Activated CD4-positive, alpha-beta T cell treated with anti-CD3 and anti-CD28 coated beads, Interleukin-2, amount 50 U/mL, for 24 hours (primary cell): ENCODE measurements at regions not wholly inside any gene's neighbourhood (a gene's known extent, or its start where the extent isn't known, plus 50 kb on each side); places are given as distances from the start of the nearest gene placed in this dataset.

ENCODE experiments used
- DNase-seq, 2 donors: peaks; one replicate each; pipeline ENCODE4 v3.0.0-alpha.2; 2020; ENCODE audit warnings: low read depth in 1 of 2, low spot score in 1 of 2

DNA sequence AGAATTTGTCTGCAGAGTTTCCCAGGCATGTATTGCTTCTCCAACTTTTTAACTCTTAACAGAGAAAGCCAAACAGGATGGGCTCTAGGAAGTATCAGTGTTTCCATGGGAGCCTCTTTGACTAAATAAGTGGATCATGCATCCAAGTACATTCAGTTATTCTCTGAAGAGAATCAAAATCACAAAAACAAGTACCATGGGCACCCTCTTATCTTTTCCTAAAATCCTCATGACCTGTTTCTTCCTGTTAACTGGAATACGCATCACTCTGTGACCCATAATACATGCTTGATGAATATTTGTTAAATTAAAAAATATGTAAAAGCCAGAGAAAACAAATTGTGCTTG is 186.9 kb upstream of the MGMT start:
- no peak for DNase-seq

DNA sequence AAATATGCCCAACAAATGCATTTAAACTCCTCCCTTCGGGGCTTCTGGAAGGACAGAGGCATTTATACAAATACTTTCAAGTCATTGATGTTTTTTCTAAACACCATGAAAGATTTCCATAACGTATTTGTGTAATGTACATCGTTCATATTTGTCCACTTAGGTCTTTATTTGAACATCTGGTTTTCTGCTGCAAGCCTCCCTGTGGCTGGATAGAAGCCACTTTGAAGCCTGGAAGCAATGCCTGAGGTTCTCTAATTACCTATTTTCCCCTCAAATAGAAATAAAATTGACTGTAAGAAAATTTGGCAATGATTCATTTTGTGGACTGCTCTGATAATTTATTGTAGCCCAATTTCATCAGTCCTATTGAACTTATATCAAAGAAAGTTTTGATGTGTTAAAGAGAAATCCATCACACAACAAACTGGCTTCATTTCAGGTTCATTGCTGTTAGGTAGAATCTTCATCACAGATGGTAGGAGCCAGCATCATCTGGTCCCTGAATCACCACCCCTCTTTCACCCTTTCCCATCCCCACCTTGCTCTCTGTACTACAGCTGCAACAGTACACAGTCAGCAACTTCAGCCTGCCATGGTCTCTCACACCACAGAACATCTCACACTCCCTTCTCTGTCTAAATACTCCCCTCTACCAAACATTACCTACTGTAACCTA is 186.0 kb upstream of the MGMT start:
- DNase-seq: no peak

DNA sequence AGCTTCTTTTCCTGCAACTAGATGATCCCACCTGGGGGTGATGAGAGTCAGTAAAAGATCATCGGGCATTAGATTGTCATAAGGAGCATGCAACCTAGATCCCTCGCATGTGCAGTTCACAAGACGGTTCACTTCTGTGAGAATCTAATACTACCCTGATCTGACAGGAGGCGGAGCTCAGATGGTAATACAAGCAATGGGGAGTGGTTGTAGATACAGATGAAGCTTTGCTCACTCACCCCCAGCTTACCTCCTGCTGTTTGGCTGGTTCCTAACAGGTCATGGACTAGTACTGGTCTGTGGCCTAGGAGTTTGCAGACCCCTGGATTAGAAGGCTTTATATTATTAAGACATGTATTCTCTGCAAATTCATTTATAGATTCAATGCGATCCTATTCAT is 181.6 kb upstream of the MGMT start:
- no peak for DNase-seq

DNA sequence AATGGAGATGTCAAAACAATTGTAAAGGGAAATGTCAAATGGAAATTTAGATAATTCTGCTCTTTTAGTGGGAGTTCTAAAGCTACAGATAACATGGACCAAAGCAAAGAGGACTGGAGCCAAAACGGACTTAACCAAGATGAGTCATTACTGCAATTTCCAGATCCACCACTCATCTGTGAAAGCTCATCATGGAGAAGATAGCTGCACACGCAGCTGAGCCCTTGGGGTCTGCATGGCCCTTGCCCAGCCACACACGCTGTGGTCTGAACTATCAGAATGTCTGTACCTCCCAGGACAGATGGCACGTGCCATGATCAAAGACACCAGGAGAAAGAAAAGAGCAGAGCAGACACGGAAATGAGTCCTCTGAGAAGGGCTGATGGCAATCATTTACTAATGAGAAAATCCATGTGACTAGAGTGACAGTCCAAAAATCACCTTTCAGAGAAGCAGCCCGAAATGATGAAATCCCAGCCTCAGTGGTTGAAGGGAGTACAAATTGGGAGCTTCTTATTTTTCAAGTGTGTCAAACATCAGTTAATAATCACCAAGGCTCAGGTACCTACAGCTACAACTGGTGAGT is 177.9 kb upstream of the MGMT start:
- DNase-seq: no peak

DNA sequence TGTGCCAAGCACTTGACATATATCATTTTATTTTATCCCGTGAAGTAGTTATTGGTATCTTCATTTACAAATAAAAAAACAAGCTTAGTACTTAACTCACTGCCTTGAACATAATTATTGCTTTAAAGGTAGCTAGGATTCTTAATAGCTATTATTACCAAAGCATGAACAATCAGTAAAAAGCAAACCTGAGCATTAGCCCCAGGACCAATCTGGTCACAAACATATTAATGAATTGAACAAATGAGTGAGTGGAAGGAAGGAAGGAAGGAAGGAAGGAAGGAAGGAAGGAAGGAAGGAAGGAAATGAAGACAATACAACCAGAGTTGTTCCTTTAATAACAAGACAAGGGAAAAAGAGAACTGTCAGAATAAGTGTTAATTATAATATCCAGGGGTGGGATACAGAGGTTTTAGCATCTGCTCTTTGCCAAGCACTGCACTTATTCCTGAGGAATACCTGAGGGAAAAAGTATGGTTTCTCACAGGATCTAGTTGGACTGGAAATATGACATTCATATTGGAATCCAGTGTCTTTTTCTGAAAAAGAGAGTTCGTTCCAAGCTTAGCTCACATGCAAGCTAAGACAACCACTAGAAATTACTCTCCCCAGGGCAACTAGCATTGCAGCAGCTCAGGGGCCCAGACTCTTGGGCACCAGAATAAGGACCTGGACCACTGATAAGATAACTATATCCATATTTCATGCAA is 172.9 kb upstream of the MGMT start:
- no peak for DNase-seq

DNA sequence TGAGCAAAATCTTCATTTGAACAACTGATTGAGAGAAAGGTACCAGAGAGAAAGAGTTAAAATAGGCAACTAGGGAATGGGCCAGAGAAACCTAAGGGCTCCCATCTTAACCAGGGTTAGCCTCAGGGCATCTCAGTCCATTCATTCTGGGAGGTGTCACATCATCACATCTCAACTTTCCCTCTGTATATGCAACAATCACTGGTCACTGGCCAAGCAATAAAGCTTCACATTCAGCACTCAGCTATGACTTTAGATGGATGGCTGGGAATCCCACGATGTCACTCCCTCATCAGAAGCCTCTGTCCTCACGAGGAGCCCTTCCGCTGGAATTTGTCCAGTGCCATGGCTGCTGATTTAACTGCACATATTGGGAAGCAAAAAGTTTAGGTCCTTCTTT is 172.1 kb upstream of the MGMT start:
- no peak for DNase-seq

DNA sequence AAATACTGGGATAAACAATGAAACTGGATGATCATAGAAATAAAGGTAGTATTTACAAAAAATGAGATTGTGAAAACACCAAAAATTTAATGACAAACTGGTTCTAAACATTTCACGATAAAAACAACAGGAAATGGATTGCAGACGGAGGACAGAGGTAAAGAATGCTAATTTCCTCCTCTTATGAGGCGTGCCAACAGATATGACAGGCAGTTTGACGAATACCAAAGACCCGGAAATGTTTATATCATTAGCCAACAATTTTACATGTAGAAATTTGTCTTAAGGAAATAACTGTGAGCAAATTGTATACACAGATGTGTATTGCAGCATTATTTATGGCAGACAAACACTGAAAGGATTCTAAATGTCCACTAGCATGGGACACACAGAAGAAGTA is 162.0 kb upstream of the MGMT start:
- no peak for DNase-seq

DNA sequence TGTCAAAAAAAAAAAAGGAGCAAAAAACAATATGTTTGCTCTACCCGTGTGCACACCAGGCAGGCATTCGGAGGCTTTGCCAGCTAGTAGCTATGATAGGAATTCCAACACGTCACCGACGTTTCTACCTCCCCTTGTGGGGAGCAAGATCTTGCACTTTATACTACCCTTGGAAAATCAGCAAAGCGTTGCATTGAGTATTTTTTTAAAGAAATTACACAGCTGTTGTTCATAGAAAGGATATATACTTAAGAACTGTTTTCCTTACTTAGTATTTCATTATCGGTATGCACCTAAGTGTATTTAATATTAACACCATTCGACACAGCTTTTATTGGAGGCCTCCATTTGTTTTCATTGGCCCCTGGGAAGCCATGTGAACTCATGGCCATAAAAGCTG is 159.9 kb upstream of the MGMT start:
- no peak for DNase-seq

DNA sequence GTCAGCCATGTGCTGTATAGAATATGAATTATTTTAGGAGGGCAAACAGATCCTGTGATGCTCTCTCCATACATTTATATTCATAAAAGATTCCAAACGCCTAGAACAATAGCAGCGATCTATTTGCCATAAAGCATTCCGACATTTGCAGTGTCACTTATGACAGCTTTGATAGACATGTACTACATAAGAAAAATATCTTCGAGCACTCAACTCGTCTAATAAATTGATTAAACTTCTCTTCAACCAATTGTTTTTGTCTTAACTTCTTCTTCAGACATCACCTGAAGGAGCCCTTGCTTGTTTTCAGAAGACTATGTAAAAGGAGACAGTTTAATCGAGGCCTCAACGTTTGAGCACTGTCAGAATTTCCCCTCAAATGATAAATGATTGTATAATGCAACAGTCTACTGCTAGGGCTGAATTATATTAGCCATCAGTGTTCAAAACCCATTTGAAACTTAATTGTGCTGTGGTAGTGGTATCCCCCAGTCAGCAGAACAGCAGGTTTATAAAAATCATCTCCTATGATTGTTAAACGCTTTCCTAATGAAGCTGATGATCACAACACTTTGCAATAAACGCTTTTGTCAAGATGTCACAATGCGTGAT is 158.0 kb upstream of the MGMT start:
- DNase-seq: no peak

DNA sequence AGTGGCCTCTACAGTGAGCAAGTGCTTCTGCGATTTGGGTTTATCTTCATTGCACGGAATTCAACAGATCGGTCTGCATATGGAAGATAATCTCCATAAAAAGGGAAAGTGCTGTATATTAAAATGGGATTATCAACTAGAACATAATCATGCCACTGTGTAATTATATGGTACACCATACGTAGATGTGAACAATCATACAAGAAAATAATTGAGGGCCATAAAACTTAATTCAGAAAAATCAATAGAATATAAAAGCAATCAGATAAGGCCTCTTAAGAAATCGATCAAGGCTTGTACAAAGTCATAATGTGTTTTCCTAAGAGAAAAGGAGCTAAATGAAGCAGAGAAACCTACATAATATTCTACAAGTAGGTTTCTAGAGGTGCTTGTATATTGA is 157.5 kb upstream of the MGMT start:
- DNase-seq: no peak

DNA sequence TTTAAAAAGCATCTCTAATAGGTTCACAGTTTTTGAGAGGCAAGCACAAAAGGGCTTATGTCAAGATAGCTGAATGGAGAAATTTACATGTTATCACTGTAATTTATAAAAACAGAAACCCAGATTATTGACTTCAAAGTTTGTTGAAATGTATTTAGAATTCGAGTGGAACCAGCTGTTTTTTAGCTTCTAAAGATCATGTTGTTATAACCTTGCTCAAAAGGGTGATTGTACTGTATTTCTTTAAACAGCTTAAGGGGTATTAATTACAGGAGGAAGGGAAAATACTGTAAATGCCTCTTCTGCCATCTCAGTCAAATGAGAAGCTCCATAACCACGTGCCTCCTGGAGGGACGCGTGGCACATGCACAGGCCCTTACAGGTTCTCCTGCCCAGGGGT is 156.2 kb upstream of the MGMT start:
- no peak for DNase-seq

DNA sequence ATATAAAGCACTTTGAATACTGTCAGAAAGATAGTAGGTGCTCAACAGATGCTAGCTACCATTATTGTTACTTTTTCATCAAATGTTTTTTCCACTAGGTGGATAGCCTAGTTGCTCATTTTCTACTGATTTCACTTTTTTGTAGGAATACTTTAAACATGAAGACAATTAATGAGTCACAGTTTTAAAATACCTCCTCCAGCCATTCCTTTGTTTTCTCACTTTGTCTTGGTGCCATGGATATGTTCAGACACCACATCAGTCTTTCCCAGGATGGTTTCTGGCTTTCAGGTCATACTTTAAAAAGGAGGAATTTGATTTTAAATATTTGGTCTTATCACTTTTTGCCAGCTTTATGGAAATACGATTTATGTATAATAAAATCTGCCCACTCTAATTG is 147.1 kb upstream of the MGMT start:
- DNase-seq: no peak

DNA sequence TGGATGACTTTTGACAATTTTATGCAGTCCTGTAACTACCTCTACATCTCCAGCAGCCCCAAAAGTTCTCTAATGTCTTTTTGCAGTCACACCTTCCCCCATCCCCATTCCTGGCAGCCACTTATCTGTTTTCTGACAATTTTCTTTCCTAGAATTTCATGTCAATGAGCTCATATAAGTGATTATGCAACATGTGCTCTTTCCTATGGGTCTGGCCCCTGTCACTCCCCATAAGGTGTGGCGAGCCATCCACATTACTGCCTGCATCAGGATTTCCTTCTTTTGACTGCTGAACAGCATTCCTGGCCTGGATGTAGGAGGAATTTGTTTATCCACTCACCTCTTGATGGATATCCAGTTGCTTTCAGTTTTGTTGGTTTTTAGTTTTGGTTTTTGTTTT is 146.7 kb upstream of the MGMT start:
- DNase-seq: no peak

DNA sequence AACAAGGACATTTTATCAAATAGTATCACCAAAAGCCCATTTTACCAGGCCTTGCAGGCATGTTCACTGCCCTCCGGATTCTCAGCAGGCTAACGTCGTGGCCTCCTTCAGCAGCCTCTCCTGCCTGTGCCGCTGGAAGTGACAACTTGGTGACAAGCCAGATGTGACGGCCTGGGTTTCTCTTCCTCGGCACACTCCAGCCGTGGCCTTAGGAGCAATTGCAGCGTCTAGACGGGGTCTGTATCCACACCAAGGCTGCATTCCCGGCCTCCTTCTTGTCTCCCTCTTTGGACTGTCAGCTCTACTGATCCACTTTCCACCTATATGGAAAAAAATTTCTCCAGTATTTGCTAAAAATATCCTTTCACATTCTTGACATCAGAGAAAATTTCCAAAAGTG is 145.3 kb upstream of the MGMT start:
- no peak for DNase-seq

DNA sequence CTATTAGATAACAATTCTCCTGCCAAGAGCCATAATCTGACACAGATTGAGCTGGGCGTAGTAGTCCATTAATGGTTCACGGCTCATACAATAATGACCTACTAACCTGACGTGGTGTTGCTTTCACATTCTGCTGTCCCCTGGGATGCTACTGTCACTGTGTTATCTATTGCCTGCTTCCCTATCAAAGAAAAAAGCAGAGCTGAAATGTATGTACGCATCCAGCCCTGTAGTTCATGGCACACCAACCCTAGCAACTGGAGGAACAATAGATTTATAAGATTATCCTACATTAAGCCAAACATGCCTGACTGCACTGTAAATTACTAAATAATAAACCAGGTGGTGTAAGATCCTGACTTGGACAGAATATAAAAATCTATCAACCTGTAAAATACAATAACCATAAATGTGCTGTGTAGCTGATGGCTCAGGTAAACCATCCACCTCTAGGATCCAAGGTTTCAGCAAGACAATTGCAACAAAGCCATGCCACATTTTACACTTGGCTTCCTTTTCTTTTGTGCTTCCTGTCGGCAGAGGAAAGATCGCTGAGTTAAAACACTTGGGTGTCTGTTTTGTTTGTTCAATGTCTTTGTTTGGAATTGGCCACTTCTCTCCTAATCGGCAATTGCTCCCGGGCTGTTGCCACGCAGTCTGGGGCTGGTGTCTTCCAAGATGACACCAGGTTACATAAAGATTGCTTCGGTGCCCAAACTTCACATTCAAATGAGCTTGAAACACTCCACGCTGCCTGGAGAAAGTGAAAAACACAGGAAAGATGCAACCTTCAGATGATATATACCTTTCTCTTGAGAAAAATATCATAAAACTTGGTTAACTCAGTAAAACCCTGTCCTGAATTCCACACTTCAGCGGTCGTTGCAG is 143.9 kb upstream of the MGMT start:
- DNase-seq: no peak

DNA sequence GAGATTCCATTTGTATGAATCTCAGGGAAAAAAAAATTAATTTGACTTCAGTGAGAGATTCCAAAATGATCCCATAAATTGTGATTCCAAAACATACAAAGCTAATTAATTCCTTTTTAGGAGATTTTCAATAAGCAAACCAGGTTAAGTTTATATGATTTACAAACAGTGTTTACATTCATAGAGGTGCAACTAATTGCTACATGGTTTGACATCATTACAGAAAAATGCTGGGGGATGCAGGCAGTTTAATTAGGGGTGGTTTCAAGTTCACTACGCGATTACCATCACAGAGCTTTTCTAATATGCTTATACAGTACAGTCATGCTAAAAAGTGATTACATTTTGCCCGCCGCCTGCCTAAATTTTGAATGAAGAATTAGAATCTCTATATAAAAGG is 143.2 kb upstream of the MGMT start:
- no peak for DNase-seq

DNA sequence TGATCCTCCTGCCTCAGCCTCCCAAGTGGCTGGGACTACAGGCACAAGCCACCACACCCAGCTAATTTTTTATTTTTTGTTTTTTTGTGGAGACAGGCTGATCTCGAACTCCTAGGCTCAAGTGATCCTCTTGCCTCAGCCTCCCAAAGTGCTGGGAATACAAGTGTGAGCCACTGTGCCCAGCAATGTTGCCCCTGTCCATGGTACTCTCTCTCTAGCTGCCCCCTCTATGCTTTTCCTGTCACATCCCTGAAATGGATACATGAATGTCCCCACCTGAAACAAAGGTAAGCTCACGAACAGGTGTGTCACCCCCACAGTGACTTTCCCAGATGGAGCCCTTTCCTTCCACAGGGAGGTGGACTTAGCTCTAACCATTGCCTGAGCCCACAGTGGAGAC is 141.1 kb upstream of the MGMT start:
- no peak for DNase-seq

DNA sequence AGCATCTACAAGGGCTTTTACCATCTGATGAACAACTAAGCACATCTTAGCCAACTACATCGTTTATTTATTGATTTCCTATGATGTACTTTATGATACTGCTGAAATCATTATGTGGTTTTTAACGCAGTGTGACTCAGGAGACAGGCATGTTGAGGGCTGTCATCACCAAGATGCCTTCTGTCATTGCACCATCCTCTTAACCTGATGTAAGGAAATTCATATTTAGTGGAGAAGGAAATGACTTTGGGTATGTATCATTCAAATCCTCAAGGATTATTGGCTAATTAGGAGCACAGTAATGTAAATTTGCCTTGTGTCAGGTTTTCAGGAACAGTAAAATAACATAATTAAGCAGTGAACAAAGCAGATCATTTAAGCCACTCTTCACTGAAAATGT is 138.5 kb upstream of the MGMT start:
- DNase-seq: no peak

DNA sequence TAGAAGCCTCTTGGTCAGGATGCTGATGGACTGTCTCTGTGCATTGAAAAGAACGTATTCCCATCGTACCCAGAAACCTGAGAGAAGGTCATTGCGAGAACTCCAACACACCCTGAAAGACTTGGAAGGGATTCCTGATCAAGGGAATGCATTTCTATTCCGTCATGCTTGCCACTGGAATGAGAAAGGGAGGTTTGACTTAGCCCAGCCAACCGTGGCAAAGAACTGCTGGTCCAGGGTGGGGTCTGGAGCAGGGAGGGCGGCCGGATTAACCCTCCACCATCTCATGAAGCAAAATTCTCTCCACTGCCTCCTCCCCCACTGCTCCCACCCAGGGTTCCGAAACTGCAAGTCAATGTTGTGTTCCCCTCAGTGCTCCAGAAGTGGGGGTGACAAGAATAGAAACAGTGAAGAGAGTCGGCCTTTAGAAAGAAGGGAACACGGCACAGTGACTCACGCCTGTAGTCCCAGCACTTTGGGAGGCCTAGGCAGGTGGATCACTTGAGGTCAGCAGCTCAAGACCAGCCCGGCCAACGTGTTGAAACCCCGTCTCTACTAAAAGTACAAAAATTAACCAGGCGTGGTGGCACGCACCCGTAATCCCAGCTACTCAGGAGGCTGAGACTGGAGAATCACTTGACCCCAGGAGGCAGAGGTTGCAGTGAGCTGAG is 137.5 kb upstream of the MGMT start:
- DNase-seq: no peak

DNA sequence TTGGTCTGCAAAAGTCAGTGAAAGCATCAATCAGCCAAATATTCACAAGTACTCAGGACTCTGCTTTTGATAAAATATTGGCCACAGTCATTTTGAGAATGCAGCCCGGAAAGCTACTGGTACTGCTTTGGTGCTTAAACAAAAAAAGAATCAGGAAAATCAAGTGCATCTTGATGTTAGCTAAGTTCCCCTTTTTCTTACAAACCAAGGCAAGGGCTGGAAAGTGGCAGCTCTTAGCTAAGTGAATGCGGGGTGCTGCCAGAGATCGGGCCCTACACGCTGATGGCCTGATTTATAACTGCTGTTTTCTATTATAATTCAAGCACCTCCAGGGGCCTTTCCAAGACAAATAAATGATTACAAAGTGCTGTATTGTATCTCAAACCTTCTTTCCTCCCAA is 136.8 kb upstream of the MGMT start:
- DNase-seq: no peak
